IMR-90 (cell line): ENCODE measurements at regions not wholly inside any gene's neighbourhood (a gene's known extent, or its start where the extent isn't known, plus 50 kb on each side); places are given as distances from the start of the nearest gene placed in this dataset.

Experiments used
- ATAC-seq: fragments of 200-7000 bp; cut with Tn5 transposase; 2 replicates; pipeline ENCODE4 v1.9.1; 2020; ENCODE audit warnings: low read depth, mild to moderate bottlenecking, moderate library complexity
- BruUV-seq: library from RNA; stranded (reverse); fragments of 400-500 nt; replicated peaks from 2 replicates; lab custom pipeline; 2021; lab: Mats Ljungman, UMichigan
- CTCF ChIA-PET: fragments of 300-600 bp; formaldehyde crosslinking; extraction: SDS; loops from one replicate; lab custom pipeline; 2021; ENCODE audit warnings: antibody characterized with exemption; lab: Yijun Ruan, JAX
- POLR2A ChIA-PET: fragments of 300-600 bp; sonication (Branson Sonifier 250); formaldehyde crosslinking; loops from one replicate; lab custom pipeline; 2022; ENCODE audit warnings: antibody characterized with exemption; ENCODE audit not compliant: unreplicated experiment; lab: Charles Lee
- DNase-seq: peaks from one replicate; pipeline ENCODE4 v3.0.0; 2013
- H2AFZ ChIP-seq: replicated peaks from 2 replicates; pipeline ENCODE3; 2013; ENCODE audit warnings: low read length, mild to moderate bottlenecking; ENCODE audit not compliant: poor library complexity
- H2AK5ac ChIP-seq: 2 replicates; pipeline ENCODE4 v1.6.1; 2013; ENCODE audit warnings: low read depth, low read length, inconsistent platforms
- H2AK9ac ChIP-seq: replicated peaks from 2 replicates; pipeline ENCODE3; 2013; ENCODE audit warnings: mild to moderate bottlenecking, low read depth, low read length, moderate library complexity; ENCODE audit not compliant: poor library complexity
- H2BK120ac ChIP-seq: 2 replicates; pipeline ENCODE4 v1.6.1; 2013; ENCODE audit warnings: low read depth, low read length, inconsistent platforms
- H2BK15ac ChIP-seq: 3 replicates; pipeline ENCODE4 v1.6.1; 2013; ENCODE audit warnings: low read depth, low read length, inconsistent platforms
- H2BK20ac ChIP-seq: 2 replicates; pipeline ENCODE4 v1.6.1; 2013; ENCODE audit warnings: low read depth, mild to moderate bottlenecking, inconsistent platforms, low read length, moderate library complexity
- H2BK5ac ChIP-seq: 2 replicates; pipeline ENCODE4 v1.6.1; 2013; ENCODE audit warnings: mild to moderate bottlenecking, low read depth, low read length, inconsistent platforms; ENCODE audit not compliant: poor library complexity, severe bottlenecking
- H3K14ac ChIP-seq: replicated peaks from 2 replicates; pipeline ENCODE4 v1.6.1; 2013; ENCODE audit warnings: low read depth, low read length, inconsistent platforms
- H3K18ac ChIP-seq: 2 replicates; pipeline ENCODE4 v1.6.1; 2013; ENCODE audit warnings: low read depth, low read length, control low read depth
- H3K23ac ChIP-seq: 2 replicates; pipeline ENCODE4 v1.6.1; 2013; ENCODE audit warnings: low read depth, low read length, inconsistent platforms
- H3K27ac ChIP-seq: 2 replicates; pipeline ENCODE4 v1.5.1; 2013; ENCODE audit warnings: mild to moderate bottlenecking, control low read depth, low read length; ENCODE audit not compliant: insufficient read depth
- H3K27me3 ChIP-seq: 2 replicates; pipeline ENCODE4 v1.6.1; 2013; ENCODE audit warnings: low read length; ENCODE audit not compliant: control insufficient read depth, insufficient read depth
- H3K36me3 ChIP-seq: 2 replicates; pipeline ENCODE4 v1.6.1; 2013; ENCODE audit warnings: low read length, mixed read lengths; ENCODE audit not compliant: control insufficient read depth, insufficient read depth
- H3K4ac ChIP-seq: 2 replicates; pipeline ENCODE4 v1.6.1; 2013; ENCODE audit warnings: low read depth, low read length, inconsistent platforms
- H3K4me1 ChIP-seq: 2 replicates; pipeline ENCODE4 v1.6.1; 2013; ENCODE audit warnings: low read length, mixed read lengths; ENCODE audit not compliant: control insufficient read depth, insufficient read depth
- H3K4me2 ChIP-seq: 2 replicates; pipeline ENCODE4 v1.6.1; 2013; ENCODE audit warnings: low read depth, mild to moderate bottlenecking, control low read depth, low read length, moderate library complexity
- H3K4me3 ChIP-seq: 2 replicates; pipeline ENCODE4 v1.5.1; 2013; ENCODE audit warnings: low read depth, mild to moderate bottlenecking, control low read depth, low read length, moderate library complexity; ENCODE audit not compliant: insufficient read depth
- H3K56ac ChIP-seq: 2 replicates; pipeline ENCODE4 v1.6.1; 2013; ENCODE audit warnings: low read length, inconsistent platforms; ENCODE audit not compliant: insufficient read depth; ENCODE audit errors: extremely low read depth
- H3K79me1 ChIP-seq, 2 experiments: 2 replicates each; pipeline ENCODE4 v1.6.1; 2013; ENCODE audit warnings: low read length in 2 of 2, inconsistent platforms in 1 of 2, low read depth in 1 of 2
- H3K9ac ChIP-seq: 2 replicates; pipeline ENCODE4 v1.6.1; 2013; ENCODE audit warnings: low read depth, low read length, control low read depth
- H3K9me1 ChIP-seq: 2 replicates; pipeline ENCODE4 v1.6.1; 2013; ENCODE audit warnings: low read length, inconsistent platforms; ENCODE audit not compliant: insufficient read depth
- H3K9me3 ChIP-seq: 2 replicates; pipeline ENCODE4 v1.6.1; 2013; ENCODE audit warnings: low read length; ENCODE audit not compliant: control insufficient read depth, insufficient read depth
- H4K20me1 ChIP-seq: 2 replicates; pipeline ENCODE4 v1.6.1; 2013; ENCODE audit warnings: low read length, inconsistent platforms; ENCODE audit not compliant: insufficient read depth
- H4K5ac ChIP-seq: 2 replicates; pipeline ENCODE4 v1.6.1; 2013; ENCODE audit warnings: mild to moderate bottlenecking, low read depth, low read length, control low read depth
- H4K8ac ChIP-seq, 2 experiments: 2 replicates each; pipeline ENCODE4 v1.6.1; 2013; ENCODE audit warnings: low read depth in 2 of 2, low read length in 2 of 2, control low read depth in 1 of 2, inconsistent platforms in 1 of 2
- H4K91ac ChIP-seq: 2 replicates; pipeline ENCODE4 v1.6.1; 2013; ENCODE audit warnings: low read depth, low read length, inconsistent platforms; ENCODE audit not compliant: insufficient read depth
- BHLHE40 ChIP-seq: fragments of 150-350 bp; IDR thresholded peaks from 2 replicates; pipeline ENCODE4 v1.6.1; 2016; ENCODE audit warnings: mild to moderate bottlenecking, low read depth, low read length
- CEBPB ChIP-seq: IDR thresholded peaks from 2 replicates; pipeline ENCODE4 v1.6.1; 2012; ENCODE audit warnings: low read depth, low read length, improper control_type of control experiment
- WGBS, 2 experiments: methylation state at CpG; one replicate each; pipeline versions ENCODE4 v1.1.5 to v1.1.7; 2013; ENCODE audit warnings: missing lambda C conversion rate in 2 of 2; ENCODE audit not compliant: insufficient read length in 1 of 2; ENCODE audit errors: extremely low coverage in 2 of 2; 5-methylcytosine and 5-hydroxymethylcytosine counted together
- dilution Hi-C: fragments of 300-500 bp; cut with HindIII; formaldehyde crosslinking; loops from one replicate; pipeline ENCODE4 v1.14.3; 2018; ENCODE audit warnings: low sequenced_read_pairs; ENCODE audit not compliant: unreplicated experiment
- in situ Hi-C: fragments of 300-500 bp; cut with MboI; formaldehyde crosslinking; loops from 3 replicates; pipeline ENCODE4 v1.14.3; 2019; ENCODE audit warnings: low sequenced_read_pairs, inconsistent platforms, mixed read lengths
- intact Hi-C: fragments of 100-400 bp; cut with micrococcal nuclease; formaldehyde crosslinking; loops from 2 replicates; pipeline ENCODE4 v1.10.0; 2022

GRCh38 chr2:144801325-144801724 is 281.4 kb upstream of the ZEB2 start:
- Histone ChIP-seq H2AFZ (no peak overlapping the region), H2BK120ac (peak overlapping the region; percentile 45), H2AK5ac (no peak overlapping the region), H2BK20ac (peak overlapping the region; percentile 92; the same call in 1 of the 2 replicates), H3K9me1 (no peaks in the 10 kb centered on the region), H4K91ac (no peak overlapping the region), H3K56ac (no peak overlapping the region), H3K27me3 (no peaks in the 10 kb centered on the region), H3K36me3 (no peaks in the 10 kb centered on the region), H2AK9ac (no peak overlapping the region), H3K9me3 (no peaks in the 10 kb centered on the region), H3K4me3 (no peak overlapping the region), H2BK15ac (0 out of 3 replicates have a peak overlapping the region, but pooled peaks have one; percentile 72), H3K23ac (no peak overlapping the region), H4K8ac (peak overlapping the region in 1 of 2 experiments; percentile 80; a peak in 1 of 4 replicates), H3K79me1 (no peaks in the 10 kb centered on the region), H4K20me1 (no peaks in the 10 kb centered on the region), H4K5ac (no peak overlapping the region), H3K14ac (no peak overlapping the region), H3K4me1 (peaks cover 5% of the 10 kb centered on the region), H3K18ac (no peak overlapping the region), H2BK5ac (peak overlapping the region; percentile 73), H3K9ac (no peak overlapping the region), H3K4me2 (no peak overlapping the region), H3K27ac (no peak overlapping the region), H3K4ac (peak overlapping the region; percentile 84; the same call in 1 of the 2 replicates)
- no CpG with 5 or more reads among the region's 1 CpG for WGBS, 2 experiments
- dilution Hi-C loops: no loop called here
- POLR2A ChIA-PET: no interaction called here
- peak; percentile 10 for DNase-seq
- in situ Hi-C loops: no loop called here
- intact Hi-C loops: no loop called here
- no TSS peak for BruUV-seq
- TF ChIP-seq CEBPB (peak; percentile 76), BHLHE40 (no peak)
- no peak for ATAC-seq
- CTCF ChIA-PET: no interaction called here
